ENCODE measurements at regions not wholly inside any gene's neighbourhood (a gene's known extent, or its start where the extent isn't known, plus 50 kb on each side); places are given as distances from the start of the nearest gene placed in this dataset.

DNA sequence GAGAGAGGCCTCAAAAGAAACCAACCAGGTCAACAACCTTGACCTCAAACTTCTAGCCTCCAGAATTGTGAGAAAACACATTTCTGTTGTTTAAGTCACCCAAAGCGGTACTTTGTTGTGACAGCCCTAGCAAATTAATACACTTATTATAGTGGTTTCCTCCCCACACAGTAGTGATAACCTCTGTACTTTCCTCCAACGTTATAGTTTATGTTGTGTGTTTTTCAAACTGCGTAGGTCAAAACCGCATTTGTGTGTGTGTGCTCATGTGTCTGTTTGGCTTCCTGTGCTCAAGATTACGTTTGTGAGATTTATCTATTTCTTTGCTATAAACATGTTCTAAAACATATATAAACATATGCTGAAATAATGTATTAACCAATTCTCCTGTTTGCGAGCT lies 667.8 kb upstream of the USP24 start:
- DNase-seq (ENCODE audit: low read depth), result no peak
- H3K4me3 ChIP-seq (ENCODE audit: low read depth, low read length), result no peak overlapping the region
- TF ChIP-seq, protein P1, sequence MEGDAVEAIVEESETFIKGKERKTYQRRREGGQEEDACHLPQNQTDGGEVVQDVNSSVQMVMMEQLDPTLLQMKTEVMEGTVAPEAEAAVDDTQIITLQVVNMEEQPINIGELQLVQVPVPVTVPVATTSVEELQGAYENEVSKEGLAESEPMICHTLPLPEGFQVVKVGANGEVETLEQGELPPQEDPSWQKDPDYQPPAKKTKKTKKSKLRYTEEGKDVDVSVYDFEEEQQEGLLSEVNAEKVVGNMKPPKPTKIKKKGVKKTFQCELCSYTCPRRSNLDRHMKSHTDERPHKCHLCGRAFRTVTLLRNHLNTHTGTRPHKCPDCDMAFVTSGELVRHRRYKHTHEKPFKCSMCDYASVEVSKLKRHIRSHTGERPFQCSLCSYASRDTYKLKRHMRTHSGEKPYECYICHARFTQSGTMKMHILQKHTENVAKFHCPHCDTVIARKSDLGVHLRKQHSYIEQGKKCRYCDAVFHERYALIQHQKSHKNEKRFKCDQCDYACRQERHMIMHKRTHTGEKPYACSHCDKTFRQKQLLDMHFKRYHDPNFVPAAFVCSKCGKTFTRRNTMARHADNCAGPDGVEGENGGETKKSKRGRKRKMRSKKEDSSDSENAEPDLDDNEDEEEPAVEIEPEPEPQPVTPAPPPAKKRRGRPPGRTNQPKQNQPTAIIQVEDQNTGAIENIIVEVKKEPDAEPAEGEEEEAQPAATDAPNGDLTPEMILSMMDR (IDR thresholded peaks at IDR 0.05; ENCODE audit: insufficient read depth, low read length), result no peak

DNA sequence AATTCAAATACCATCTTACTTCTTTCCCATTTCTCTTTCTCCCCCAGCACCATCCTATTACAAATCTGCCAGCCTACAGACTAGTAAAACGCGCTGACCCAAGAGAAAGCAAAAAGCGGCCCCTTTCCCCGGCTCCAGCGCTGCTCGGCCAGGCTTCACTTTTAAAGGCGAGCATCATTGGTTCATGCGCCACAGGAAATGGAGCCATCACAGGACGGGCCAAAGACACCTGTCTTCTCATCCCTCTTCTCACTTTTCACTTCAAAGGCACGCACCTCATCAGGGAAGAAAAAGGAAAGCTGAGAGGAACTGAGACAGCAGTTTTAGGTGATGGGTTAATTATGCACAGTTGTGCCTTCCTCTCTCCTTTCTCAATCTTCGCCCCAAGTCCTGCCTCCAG lies 664.2 kb upstream of the USP24 start:
- no peak for DNase-seq (ENCODE audit: low read depth)
- TF ChIP-seq, protein P1 (IDR thresholded peaks at IDR 0.05; ENCODE audit: insufficient read depth, low read length), result no peak
- H3K4me3 ChIP-seq (ENCODE audit: low read depth, low read length), result no peak overlapping the region

DNA sequence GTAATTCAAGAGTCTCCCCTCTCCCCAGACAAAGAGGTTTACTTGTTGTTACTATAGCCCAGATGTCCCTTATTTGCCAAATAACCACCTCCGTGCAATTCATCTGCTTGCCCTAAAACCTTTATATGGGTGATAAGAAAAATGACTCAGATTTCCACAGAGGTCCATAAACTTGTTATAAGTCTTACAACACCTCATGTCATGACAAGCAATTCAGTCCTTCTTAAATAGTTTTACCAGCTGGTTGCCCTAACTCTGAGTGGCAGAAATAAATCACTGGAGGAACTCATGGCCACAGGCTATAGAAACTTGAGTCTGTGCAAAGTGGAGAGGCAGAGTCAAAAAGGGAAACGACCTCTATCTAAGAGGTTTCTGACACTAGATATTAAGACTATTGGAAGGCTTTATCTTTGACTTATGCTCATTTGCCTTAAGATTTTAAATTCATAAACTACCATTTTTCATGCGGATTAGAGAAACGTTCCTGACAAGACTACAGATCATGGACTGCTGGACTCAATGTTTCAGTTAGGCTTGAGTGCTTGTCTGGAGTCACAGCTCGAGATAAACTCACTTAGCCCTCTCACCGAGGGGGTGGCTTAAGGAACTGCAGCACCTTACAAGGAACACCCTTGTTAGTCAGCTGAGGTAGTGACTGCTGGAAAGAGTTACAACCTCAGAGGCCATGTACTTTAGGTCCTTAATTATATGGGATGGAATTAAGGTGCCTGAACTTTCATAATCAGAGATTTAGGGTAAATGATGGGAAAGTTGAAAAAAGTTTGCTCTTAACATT lies 662.5 kb upstream of the USP24 start:
- TF ChIP-seq, protein P1 (IDR thresholded peaks at IDR 0.05; ENCODE audit: insufficient read depth, low read length), result no peak
- no peak overlapping the region for H3K4me3 ChIP-seq (ENCODE audit: low read depth, low read length)
- DNase-seq (ENCODE audit: low read depth), result no peak

DNA sequence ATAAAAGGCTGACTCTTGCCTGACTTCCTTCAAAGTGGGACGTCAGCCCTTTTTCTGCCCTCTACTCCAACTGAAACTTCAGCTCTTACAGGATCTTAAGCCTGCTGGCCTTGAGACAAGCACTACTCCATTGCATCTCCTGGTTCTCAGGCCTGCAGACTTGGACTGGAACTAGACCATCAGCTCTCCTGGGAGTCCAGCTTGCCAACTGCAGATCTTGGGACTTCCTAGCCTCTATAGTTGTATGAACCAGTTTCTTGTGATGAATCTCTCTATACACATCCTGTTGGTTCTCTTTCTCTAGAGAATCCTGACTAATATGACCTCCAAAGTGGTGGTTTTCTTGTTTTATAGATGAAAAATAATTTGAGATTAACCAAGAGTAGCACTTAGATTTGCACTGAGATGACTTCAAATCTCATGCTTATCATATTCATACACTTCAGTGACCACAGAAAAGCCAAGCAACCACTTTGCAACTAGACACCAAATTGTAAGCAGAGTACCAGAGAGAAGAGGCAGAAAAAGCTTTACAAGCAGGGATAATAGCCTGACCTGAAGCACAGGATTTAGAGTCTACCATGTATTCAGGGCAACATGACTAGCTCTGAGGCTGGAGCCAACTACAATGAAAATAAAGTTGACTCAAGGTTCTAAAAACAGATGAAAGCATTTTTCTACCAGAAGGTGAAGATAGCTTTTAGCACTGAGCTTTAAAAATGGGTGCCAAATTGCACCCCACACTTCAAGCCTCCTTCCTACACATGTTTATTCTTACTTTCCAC lies 661.3 kb upstream of the USP24 start:
- peak; percentile 52 for DNase-seq (ENCODE audit: low read depth)
- H3K4me3 ChIP-seq (ENCODE audit: low read depth, low read length), result no peak overlapping the region
- TF ChIP-seq, protein P1 (IDR thresholded peaks at IDR 0.05; ENCODE audit: insufficient read depth, low read length), result no peak

DNA sequence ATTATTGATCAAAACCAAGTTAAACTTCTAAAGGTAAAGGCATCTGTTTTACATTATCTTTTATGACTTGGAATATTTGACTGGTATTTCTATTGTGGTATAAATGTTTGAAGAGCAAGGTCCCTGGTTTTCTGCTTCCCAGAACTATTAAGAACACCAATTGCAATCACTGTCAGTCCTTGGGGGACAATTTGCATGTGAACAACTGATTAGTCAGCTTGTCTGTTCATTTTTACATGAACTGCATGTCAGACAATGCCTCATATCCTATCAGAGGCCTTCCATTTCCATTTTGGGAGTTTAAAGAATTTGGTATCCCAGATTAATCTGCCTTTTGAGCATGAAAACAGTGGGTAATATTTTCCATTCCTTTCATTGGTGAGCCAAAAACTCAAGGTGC lies 654.9 kb upstream of the USP24 start:
- peak; percentile 77 for DNase-seq (ENCODE audit: low read depth)
- TF ChIP-seq, protein P1 (IDR thresholded peaks at IDR 0.05; ENCODE audit: insufficient read depth, low read length), result no peak
- H3K4me3 ChIP-seq (ENCODE audit: low read depth, low read length), result no peak overlapping the region

DNA sequence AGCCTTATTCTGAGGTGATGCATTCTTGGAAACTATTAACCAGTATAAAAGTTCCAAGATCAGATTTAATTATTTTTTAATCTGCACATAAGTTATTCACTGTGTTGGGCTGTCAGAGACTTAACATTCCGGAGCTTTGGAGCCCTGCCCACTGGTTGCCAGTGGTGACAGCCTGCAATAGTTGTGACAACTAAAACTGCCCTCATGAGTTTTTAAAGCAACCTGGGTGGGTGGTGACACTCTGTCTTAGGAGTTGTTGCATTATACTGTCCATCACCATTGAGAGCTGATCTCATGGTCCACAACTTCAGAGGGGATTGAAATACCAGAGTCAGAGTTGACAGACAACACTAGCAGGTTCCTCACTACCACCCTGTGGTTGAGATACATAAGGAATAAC lies 653.9 kb upstream of the USP24 start:
- TF ChIP-seq, protein P1 (IDR thresholded peaks at IDR 0.05; ENCODE audit: insufficient read depth, low read length), result no peak
- DNase-seq (ENCODE audit: low read depth), result no peak
- H3K4me3 ChIP-seq (ENCODE audit: low read depth, low read length), result no peak overlapping the region
